HG03520 (cell line): ENCODE measurements at regions not wholly inside any gene's neighbourhood (a gene's known extent, or its start where the extent isn't known, plus 50 kb on each side); places are given as distances from the start of the nearest gene placed in this dataset.
"Not testable (repeated sequence)": the region's sequence is repeated elsewhere in the genome, so short reads cannot be mapped to it uniquely, and the experiment has no call there.

Source experiments
- ATAC-seq: cut with Tn5 transposase; IDR thresholded peaks from one replicate; pipeline ENCODE4 v1.9.1; 2021; ENCODE audit warnings: mild to moderate bottlenecking, moderate library complexity; ENCODE audit not compliant: unreplicated experiment

DNA sequence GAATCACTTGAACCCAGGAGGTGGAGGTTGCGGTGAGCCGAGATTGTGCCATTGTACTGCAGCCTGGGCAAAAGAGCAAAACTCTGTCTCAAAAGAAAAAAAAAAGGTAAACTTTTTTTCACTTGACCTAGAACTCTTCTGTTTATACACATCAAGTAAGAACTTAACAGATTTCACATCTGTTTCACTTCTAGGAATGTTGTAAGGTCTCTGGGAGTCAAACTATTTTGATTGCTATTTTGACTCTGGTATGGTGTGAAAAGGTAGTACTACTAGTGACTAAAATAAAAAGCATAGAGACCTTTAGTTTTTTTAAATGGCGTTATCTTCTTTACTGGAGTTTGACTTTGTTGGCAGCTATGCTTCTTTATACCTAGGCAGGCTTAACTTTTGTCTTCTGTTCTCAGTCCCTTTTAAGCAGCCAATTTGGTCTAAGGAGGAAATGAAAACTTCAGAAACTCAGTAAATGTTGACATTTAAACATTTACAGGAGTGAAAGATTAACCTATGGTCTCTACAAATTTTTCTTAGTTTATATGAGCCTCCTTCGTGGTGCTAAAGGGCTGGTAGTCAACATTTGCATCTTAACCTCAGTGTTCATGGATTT, 84.7 kb downstream of the METTL2B start:
- not testable (repeated sequence) for ATAC-seq

DNA sequence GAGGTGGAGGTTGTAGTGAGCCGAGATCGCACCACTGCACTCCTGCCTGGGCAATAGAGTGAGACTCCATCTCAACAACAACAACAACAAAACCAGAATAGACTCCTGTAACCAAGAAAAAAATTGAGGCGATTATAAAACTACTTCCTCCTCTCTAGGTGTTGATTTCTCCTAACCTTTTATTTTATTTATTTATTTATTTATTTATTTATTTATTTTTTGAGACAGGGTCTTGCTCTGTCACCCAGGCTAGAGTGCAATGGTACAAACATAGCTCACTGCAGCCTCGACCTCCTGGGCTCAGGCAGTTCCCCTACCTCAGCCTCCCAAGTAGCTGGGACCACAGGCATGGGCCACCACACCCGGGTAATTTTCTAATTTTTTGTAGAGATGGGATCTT, 86.2 kb downstream of the METTL2B start:
- ATAC-seq, result not testable (repeated sequence)

DNA sequence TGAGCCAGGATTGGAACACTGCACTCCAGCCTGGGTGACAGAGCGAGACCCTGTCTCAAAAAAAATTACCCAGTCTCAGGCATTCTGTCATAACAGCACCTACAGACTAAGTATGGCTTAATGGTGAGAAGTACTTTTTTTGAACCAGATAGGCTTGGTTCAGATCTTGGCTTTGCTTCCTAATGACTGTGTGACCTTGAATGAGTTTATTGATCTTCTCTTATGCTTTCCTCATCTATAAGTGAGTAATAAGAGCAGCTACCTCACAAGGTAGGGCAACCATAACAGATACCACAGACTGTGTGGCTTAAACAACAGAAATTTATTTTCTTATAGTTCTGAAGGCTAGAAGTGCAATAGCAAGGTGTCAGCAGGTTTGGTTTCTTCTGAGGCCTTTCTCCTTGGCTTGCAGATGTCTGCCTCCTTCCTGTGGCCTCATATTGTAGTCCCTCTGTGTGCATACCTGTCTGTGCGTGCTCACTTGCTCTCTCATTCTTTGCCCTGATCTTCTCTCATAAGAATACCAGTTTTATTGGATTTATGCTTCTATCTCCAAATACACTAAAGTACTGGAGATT, 87.7 kb downstream of the METTL2B start:
- not testable (repeated sequence) for ATAC-seq

DNA sequence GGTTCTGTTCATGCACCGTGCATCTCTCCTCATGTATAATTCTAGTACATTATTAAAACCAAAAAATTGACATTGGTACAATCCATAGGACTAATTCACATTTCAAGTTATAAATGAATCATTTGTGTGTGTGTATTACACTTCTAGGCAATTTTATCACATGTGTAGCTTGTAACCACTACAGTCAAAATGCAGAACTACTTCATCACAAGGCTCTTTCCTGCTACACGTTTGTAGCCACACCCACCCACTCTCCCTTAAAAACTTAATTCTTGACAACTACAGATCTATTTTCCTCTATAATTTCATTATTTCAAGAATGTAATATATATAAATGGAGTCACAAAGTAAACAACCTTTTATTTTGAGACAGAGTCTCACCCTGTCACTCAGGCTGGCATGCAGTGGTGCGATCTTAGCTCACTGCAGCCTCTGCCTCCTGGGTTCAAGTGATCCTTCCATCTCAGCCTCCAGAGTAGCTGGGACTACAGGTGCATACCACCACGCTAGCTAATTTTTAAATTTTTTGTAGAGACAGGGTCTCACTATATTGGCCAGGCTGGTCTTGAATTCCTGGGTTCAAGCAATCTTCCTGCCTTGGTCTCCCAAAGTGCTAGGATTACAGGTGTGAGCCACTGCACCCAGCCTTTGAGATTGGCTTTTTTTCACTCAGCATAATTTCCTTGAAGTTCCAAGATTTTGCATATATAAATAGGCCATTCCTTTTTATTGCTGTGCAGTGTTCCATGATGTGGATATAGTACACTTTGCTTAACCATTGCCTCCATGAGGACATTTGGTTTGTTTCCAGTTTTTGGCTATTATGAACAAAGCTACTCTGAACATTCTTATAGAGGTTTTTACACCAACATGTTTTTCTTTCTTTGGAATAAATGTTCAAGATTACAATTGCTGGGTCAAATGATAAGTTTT, 88.7 kb downstream of the METTL2B start:
- ATAC-seq, result not testable (repeated sequence)

DNA sequence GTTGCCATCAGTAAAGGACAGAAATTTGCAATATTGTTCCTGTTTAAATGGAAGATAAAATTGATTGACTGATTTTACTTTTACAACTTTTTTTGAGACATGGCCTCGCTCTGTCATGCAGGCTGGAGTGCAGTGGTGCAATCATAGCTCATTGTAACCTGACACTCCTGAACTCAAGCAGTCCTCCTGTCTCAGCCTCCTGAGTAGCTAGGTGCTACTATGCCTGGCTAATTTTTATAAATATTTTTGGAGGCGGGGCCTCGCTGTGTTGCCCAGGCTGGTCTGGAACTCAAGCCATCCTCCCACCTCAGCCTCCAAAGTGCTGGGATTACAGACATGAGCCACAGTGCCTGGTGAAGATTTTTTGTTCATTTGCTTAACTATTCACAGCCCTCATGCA, 96.8 kb upstream of the GARIN1A start:
- not testable (repeated sequence) for ATAC-seq

DNA sequence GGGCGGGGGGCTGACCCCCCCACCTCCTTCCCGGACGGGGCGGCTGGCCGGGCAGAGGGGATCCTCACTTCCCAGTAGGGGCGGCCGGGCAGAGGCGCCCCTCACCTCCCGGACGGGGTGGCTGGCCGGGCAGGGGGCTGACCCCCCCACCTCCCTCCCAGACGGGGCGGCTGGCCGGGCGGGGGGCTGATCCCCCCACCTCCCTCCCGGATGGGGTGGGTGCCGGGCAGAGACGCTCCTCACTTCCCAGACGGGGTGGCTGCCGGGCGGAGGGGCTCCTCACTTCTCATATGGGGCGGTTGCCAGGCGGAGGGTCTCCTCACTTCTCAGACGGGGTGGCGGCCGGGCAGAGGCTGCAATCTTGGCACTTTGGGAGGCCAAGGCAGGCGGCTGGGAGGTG, 95.1 kb upstream of the GARIN1A start:
- ATAC-seq, result not testable (repeated sequence)

DNA sequence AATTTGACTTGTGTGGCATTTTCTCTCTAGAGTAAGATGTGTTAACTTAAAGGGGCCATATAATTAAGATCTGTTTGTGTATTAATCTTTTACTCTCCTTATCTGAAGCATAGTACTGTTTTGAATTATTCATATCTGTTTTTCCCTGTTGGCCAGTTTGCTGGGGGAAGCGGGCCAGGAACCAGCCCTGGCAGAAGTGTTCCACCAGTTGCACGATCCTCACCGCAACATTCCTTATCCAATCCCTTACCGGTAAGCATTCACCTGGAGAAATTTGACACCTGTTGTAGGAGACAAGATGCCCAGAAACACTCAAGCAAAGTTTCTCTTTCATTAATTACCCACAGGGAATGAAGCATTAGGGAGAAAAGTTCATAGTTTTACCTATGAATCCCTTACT, 92.2 kb upstream of the GARIN1A start:
- not testable (repeated sequence) for ATAC-seq

DNA sequence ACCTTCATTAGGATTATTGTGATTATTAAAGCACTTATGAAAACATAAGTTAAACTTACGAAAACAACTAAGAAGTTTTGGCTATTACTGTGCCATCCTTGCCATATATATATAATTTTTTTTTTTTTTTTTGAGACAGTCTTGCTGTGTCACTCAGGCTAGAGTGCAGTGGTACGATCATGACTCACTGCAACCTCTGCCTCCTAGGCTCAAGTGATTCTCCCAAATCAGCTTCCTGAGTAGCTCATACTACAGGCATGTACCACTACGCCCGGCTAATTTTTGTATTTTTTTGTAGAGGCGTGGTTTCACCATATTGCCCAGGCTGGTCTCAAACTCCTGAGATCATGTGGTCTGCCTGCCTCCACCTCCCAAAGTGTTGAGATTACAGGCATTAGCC, 91.0 kb upstream of the GARIN1A start:
- ATAC-seq, result not testable (repeated sequence)

DNA sequence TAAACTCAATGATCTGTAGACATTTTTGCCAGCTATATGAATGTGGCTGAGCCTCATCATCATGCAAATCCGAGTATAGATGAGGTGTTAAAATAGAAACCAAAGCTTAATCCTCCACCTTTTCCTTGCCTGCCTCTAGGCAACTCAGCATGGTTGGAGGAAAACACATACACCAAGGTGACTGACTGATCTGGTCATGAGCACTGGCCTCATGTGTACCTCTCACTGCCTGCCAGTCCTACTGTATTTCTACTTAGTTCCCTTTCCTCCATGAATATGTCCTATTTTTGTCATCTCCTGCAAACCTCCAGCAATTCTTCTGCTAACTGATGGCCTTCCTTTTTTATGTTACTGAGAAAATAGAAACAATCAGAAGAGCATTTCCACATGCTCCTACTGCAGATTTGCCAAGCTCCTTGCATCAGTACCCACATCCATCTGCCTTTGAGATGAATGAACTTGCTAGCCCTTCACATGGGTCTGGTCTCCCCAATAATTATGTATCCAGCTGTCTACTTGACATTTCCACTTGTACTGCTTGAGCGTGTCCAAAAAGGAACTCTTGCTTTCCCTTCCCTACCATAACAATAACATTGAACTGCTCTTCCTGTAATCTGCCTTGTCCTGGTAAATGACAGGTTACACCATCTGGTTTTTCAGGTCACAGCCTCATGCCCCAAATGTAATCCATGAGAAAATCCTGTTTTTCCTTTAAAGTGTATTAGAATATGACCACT, 90.1 kb upstream of the GARIN1A start:
- not testable (repeated sequence) for ATAC-seq

DNA sequence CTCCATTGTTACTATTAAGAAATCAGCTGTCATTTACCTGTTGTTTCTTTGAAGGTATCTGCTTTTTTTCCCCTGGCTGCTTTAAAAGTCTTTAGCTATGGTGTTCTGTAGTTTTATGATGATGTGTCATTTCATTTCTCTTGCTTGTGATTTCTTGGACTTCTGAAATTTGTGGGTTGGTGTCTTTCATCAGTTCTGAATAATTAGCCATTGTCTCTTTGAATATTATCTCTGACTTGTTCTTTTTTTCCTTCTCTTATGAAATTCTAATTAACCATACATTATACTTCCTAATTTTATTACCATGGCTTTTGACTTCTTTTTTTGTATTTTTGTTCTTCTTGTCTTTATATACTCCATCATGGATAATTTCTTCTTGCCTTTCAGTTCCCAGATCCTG, 85.4 kb upstream of the GARIN1A start:
- ATAC-seq, result not testable (repeated sequence)

DNA sequence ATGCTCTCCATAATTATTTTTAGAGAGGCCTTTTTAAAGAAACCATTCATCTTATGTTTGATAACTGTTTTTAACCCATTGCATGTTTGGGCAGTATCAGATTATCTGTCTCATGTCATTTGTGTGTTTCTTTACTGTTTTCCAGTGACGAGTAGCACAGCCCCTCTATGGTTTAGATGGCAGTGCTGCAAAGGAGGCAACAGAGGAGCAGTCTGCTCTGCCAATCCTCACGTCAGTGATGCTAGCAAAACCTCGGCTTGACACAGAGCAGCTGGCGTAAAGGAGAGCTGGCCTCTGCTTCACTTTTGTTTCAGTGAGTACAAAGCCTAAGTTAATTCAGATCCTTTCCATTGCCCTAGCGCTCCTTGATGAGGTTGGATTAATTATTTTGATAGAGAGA, 80.4 kb upstream of the GARIN1A start:
- no peak for ATAC-seq

DNA sequence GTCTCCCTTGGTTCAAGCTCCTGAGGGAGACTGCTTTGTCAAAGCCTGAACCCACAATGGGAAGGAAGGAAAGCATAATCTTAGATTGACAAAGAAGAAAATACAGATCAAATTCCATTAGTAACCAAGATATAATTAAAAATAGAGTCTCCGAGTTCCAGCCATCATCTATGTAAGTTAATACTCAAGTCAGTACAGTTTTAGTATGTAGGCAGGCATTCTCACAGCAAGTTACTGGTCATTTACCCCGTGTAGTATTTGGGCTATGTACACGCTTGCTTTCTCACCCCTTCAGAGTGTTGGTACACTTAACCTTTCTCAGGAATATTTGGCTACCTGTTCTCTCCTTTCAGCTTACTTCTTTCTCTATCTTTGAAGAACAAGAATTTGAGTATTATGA, 79.9 kb upstream of the GARIN1A start:
- ATAC-seq, result not testable (repeated sequence)

DNA sequence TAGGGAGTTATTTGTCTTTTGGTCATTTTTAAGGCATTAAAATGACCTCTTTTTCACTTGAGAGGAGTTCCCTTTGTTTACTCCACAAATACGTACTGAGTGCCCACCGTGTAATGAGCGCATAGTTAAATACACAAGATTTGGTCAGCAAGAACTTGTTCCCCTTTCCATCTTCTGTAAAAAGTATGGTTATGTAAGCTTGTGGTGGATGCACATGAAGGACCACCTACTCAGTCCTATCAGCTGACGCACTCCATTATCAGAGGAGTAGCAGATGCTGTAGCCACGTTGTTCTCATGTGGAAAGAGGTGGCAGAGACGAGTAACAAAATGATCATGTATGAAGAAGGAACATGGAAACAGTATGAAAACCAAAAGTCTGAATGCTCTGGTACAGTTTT, 78.0 kb upstream of the GARIN1A start:
- not testable (repeated sequence) for ATAC-seq

DNA sequence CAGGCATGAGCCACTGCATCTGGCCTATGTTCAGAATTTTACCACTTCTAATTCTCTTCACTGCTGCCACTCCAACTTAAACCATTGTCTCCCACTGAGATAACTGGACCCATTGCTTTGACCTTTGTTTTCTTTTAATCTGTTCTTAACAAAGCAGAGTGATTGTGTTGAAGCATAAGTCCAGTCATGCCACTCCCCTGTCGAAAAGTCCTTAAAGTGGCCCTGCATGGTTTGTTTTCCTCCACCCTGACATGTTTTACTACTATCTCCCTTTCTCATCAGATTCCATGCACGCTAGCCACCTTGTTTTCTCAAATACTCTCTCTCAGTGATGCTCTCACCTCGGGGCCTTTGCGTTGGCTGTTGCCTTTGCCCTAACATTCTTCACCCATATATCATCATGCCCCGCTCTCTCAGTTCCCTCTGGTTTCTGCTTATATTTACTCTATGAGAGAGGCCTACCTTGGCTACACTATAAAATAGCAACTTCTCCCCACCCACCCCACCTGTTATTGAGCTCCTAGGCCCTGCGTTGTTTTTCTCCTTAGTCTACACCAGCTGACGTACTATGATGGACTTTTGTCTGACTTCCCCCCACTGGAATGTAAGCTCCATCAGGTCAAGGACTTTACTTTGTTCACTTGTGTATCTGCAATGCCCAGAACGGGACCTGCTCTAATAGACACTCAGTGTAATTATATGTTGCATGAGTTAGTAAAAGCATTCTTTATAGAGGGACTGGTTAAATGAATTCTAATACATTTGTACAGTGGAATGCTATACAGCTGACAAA, 75.6 kb upstream of the GARIN1A start:
- not testable (repeated sequence) for ATAC-seq

DNA sequence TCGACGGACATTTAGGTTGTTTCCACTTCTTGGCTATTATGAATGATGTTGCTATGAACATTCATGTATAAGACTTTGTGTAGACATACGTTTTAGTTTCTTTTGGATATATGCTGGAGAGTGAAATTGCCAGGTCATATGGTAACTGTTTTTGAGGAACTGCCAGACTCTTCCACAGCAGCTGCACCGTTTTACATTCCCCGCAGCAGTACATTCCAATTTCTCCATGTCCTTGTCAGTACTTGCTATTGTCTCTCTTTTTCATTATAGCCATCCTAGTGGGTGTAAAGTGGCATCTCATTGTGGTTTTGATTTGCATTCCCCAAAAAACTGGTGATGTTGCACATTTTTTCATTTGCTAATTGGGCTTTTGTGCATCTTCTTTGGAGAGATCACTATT, 73.1 kb upstream of the GARIN1A start:
- ATAC-seq, result not testable (repeated sequence)

DNA sequence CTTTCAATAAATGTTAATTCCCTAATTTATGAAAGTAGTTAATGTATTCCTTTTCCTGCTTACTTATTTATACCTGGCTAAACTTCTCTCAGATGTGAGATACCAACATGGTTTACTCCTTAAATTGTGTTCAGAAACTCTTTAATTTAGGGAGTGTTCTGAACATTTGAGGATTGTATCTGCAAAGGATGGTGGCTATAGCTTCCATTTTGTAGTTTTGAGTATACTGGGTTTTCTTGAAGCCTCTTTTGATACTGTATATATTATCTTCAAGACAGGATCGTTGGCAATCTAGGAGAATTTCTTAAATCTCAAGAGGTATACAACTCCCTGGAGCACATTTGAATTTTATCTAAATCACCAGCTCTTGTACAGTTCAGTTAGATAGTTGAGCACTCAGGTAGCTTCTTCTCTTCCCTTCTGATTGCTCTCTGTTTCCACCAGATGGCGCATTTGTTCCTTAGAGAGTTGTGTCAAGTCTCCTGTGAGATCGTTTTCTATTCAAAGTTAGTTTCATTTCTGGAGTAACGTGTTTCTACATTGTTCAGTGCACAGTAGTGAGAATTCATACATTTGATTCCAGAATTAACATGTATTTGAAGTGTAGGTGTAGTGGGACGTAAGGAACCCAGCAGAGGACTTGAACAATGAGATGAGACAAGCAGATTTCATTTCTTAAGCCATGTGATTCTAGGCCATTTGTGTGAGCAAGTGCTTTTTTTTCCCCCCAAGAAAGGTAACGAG, 63.2 kb upstream of the GARIN1A start:
- peak; percentile 56 for ATAC-seq

DNA sequence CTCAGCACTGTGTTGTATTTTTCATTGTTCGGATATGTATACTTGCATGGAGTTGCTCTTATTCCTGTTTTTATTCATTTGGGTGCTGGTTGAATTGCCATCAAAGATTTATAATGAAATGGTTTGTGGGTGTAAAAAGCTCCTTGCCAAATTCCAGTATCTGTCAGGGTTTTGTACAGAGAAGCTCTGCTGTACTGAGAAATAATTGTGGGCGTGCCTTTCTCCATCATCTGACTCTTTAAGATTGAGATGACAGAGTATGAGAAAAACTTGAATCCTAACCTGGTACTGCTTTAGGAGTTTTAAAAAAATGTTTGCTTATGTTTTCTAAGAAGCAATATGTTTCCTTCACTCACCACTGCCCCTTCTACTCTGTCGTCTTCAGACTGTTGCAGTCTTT, 58.7 kb upstream of the GARIN1A start:
- not testable (repeated sequence) for ATAC-seq

DNA sequence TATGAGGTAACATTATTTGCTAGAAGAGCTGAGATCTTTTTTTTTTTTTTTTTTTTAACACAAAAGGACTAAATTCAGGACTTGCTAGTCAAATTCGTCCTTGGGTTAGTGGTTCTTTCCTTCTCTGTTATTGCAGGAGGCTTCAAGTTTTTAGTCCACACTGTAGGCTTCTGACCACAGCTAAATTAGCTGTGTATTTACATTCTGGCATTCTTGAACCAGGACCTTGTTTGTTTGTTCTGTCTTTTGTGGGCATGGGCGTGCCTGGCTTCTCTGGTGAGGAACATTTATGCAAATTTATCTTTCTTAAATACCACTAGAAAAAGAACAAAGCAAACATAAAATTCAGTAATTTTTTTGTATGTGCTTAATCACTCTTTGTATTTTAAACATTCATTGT, 57.3 kb upstream of the GARIN1A start:
- not testable (repeated sequence) for ATAC-seq

DNA sequence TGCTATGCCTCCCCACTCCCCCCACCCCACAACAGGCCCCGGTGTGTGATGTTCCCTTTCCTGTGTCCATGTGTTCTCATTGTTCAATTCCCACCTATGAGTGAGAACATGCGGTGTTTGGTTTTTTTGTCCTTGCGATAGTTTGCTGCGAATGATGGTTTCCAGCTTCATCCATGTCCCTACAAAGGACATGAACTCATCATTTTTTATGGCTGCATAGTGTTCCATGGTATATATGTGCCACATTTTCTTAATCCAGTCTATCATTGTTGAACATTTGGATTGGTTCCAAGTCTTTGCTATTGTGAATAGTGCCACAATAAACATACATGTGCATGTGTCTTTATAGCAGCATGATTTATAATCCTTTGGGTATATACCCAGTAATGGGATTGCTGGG, 55.3 kb upstream of the GARIN1A start:
- ATAC-seq, result not testable (repeated sequence)
